PC-3 (cell line): ENCODE measurements at regions not wholly inside any gene's neighbourhood (a gene's known extent, or its start where the extent isn't known, plus 50 kb on each side); places are given as distances from the start of the nearest gene placed in this dataset.

Experiments used
- EZH2 ChIP-seq: fragments of 300-600 bp; sonication (generic); IDR thresholded peaks from one replicate; pipeline ENCODE4 v1.6.1; 2017; ENCODE audit warnings: antibody characterized with exemption, mild to moderate bottlenecking, low read length; ENCODE audit not compliant: unreplicated experiment
- EZH2phosphoT487 ChIP-seq: fragments of 300-600 bp; sonication (generic); IDR thresholded peaks from 2 replicates; pipeline ENCODE4 v1.6.1; 2018; ENCODE audit warnings: mild to moderate bottlenecking, antibody characterized with exemption, low read length, borderline replicate concordance
- TF ChIP-seq, protein P1 (sequence below): fragments of 300-600 bp; sonication (generic); conservative IDR thresholded peaks from 2 replicates; pipeline ENCODE4 v1.5.1; 2017; ENCODE audit warnings: antibody characterized with exemption, low read depth, mild to moderate bottlenecking, low read length

DNA sequence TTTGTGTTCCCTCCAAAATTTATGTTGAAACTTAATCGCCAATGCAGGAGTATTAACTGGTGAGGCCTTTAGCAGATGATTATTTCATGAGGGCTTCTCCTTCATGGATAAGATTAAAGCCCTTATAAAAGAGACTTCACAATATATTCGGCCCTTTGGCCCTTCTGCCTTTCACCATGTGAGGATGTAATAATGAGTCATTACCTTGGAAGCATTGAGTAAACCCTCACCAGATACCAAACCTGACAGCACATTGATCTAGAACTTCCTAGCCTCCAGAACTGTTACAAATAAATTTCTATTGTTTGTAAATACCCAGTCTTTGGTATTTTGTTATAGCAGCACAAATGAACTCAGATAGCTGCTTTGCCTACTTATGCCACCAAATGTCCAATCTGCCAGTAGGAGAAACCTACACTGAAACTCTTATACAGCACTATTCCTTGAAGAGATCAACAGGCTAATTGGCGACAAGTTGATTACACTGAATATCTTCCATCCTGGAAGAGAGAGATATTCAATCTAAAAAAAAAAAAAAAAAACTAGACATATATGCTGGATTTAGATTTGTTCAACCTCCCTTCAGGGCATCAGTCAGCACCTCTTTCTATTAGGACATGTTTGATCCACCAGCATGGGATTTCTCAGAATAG, 125.9 kb upstream of the COL5A2 start:
- TF ChIP-seq, protein P1, sequence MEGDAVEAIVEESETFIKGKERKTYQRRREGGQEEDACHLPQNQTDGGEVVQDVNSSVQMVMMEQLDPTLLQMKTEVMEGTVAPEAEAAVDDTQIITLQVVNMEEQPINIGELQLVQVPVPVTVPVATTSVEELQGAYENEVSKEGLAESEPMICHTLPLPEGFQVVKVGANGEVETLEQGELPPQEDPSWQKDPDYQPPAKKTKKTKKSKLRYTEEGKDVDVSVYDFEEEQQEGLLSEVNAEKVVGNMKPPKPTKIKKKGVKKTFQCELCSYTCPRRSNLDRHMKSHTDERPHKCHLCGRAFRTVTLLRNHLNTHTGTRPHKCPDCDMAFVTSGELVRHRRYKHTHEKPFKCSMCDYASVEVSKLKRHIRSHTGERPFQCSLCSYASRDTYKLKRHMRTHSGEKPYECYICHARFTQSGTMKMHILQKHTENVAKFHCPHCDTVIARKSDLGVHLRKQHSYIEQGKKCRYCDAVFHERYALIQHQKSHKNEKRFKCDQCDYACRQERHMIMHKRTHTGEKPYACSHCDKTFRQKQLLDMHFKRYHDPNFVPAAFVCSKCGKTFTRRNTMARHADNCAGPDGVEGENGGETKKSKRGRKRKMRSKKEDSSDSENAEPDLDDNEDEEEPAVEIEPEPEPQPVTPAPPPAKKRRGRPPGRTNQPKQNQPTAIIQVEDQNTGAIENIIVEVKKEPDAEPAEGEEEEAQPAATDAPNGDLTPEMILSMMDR: no peak
- TF ChIP-seq EZH2 (no peak), EZH2phosphoT487 (no peak)
